ENCODE measurements at regions not wholly inside any gene's neighbourhood (a gene's known extent, or its start where the extent isn't known, plus 50 kb on each side); places are given as distances from the start of the nearest gene placed in this dataset.

GRCh38 chr6:66065313-66065712 is 358.3 kb upstream of the EYS start:
- Mint-ChIP-seq H3K27ac (no peak overlapping the region), H3K4me3 (no peak overlapping the region), H3K36me3 (ENCODE audit: low read depth) (no peaks in the 10 kb centered on the region), H3K27me3 (no peaks in the 10 kb centered on the region), H3K4me1 (ENCODE audit: low read depth) (no peaks in the 10 kb centered on the region), H3K9me3 (peaks cover 23% of the 10 kb centered on the region)
- intact Hi-C loops (cut with micrococcal nuclease) = no loop called here

DNA sequence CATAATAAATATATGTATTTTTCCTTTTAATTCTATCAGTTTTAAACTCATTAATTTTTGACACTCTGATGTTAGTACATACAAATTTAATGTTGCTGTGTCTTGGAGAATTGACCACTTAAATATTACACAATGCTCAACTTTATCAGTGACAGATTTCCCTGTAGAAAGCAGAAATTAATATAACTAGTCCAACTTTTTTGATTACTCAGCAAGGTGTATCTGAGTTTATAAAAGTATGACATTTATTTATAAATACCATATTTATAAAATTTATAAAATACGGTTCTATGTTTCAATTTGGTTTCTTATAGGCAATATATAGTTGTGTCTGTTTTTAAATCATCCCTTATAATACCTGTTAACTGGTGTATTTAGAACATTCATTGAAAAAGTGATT is 350.0 kb upstream of the EYS start:
- no peak overlapping the region for H3K27ac Mint-ChIP-seq
- no peaks in the 10 kb centered on the region for H3K27me3 Mint-ChIP-seq
- no peak overlapping the region for H3K4me3 Mint-ChIP-seq
- H3K4me1 Mint-ChIP-seq (ENCODE audit: low read depth) = no peaks in the 10 kb centered on the region
- no peaks in the 10 kb centered on the region for H3K36me3 Mint-ChIP-seq (ENCODE audit: low read depth)
- intact Hi-C loops (cut with micrococcal nuclease) = no loop called here
- H3K9me3 Mint-ChIP-seq = no peaks in the 10 kb centered on the region

DNA sequence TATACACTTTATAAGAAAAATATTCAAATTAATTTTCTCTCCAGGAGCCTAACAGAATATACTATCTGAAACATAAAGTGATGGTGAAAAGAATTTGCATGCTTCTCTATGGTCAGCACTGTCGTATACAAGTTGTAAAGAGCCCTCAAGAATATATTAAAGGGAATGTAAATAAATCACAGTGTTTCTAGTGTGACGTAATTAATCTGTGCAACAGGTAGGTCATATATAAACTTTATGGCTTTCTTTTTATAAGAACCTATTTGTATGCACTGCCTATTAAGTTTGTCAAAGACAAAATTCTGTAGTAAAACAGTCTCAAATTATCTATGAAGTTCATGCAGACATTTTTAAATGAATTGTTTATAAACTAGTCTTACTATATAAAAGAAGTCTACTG is 347.9 kb upstream of the EYS start:
- no peaks in the 10 kb centered on the region for H3K36me3 Mint-ChIP-seq (ENCODE audit: low read depth)
- no peak overlapping the region for H3K4me3 Mint-ChIP-seq
- intact Hi-C loops (cut with micrococcal nuclease) = no loop called here
- H3K27ac Mint-ChIP-seq = no peak overlapping the region
- H3K9me3 Mint-ChIP-seq = no peaks in the 10 kb centered on the region
- H3K27me3 Mint-ChIP-seq = no peaks in the 10 kb centered on the region
- H3K4me1 Mint-ChIP-seq (ENCODE audit: low read depth) = no peaks in the 10 kb centered on the region

DNA sequence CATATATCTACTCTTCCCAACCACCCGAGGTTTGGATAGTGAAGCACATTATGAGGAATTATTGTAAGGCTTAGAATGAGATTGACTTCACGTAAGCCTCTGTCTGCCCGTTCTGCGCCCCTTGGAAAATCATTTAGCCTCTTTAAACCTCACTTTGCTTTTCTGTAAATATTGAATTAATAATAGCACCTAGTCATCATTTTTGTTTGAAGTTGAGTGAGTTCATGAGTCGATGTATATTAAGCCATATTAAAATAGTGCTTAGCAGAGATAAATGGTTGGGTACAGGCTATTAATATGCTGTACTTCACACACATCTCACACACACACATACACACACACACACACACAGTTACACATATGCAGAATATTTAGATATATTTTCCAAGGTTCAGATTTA is 344.8 kb upstream of the EYS start:
- no peak overlapping the region for H3K4me3 Mint-ChIP-seq
- H3K4me1 Mint-ChIP-seq (ENCODE audit: low read depth) = no peaks in the 10 kb centered on the region
- intact Hi-C loops (cut with micrococcal nuclease) = no loop called here
- H3K36me3 Mint-ChIP-seq (ENCODE audit: low read depth) = no peaks in the 10 kb centered on the region
- H3K9me3 Mint-ChIP-seq = no peaks in the 10 kb centered on the region
- H3K27me3 Mint-ChIP-seq = no peaks in the 10 kb centered on the region
- no peak overlapping the region for H3K27ac Mint-ChIP-seq

DNA sequence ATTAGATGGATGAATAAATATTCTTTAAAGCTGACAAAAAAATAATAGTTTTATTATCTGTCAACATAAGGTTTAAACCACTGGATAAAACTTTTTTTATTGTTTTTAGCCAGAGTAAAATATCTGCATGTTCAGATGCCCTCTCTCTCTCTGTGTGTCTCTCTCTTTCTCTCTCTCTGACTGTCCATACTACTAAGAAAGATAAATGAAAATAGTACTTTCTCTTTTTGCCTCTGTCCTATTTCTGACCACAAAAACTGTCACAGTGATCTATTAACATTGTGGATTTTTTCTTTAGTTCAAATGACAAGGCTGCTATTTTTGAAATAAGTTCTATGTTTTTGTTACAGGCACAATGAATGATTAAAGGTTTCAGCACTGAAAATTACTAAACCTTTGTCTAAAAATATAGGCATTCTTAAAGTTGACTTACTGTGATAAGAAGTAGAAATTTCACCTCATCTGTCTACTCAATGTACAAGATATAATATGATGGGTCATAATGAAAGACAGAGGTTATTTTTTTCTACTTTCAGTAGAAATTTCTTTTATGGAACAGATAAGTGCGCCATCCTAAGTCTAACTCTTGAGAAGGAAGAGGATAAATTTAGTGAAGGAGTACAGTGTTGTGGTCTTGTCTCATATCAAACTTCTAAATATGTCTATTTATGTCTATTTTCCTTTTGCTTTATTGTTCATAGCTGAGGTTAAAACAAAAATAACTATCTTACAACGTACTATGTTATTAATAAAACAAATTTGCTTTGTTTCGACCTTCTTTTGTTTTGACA is 341.9 kb upstream of the EYS start:
- peaks cover 9% of the 10 kb centered on the region for H3K9me3 Mint-ChIP-seq
- no peak overlapping the region for H3K27ac Mint-ChIP-seq
- H3K27me3 Mint-ChIP-seq = no peaks in the 10 kb centered on the region
- H3K4me3 Mint-ChIP-seq = no peak overlapping the region
- intact Hi-C loops (cut with micrococcal nuclease) = no loop called here
- H3K4me1 Mint-ChIP-seq (ENCODE audit: low read depth) = no peaks in the 10 kb centered on the region
- H3K36me3 Mint-ChIP-seq (ENCODE audit: low read depth) = no peaks in the 10 kb centered on the region

- peaks cover 13% of the 10 kb centered on the region for H3K9me3 Mint-ChIP-seq
- intact Hi-C loops (cut with micrococcal nuclease) = no loop called here
- no peaks in the 10 kb centered on the region for H3K27me3 Mint-ChIP-seq
- H3K4me3 Mint-ChIP-seq = no peak overlapping the region
- H3K36me3 Mint-ChIP-seq (ENCODE audit: low read depth) = no peaks in the 10 kb centered on the region
- no peak overlapping the region for H3K27ac Mint-ChIP-seq
- no peaks in the 10 kb centered on the region for H3K4me1 Mint-ChIP-seq (ENCODE audit: low read depth)
Measured at GRCh38 chr6:66032626-66033025, 325.6 kb upstream of the EYS start.

DNA sequence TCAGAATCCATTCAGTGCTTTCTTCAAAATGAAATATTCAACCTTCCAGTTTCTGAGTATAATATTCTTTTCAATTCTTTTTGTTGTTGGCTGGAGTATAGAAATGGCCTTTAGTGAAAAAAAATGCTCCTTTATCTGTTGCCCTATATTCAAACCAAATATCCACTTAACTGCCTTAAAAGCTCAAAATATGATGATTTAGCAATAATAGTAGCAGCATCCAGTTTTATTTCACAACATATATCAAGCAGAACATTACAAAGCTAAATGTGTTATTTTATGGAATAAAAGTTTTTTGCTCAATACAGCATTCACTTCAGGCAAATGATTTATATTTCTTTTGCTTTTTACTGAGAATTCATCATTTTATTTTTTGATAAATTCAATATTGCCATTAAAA is 322.4 kb upstream of the EYS start:
- no peak overlapping the region for H3K4me3 Mint-ChIP-seq
- peaks cover 6% of the 10 kb centered on the region for H3K9me3 Mint-ChIP-seq
- no peaks in the 10 kb centered on the region for H3K27me3 Mint-ChIP-seq
- no peaks in the 10 kb centered on the region for H3K36me3 Mint-ChIP-seq (ENCODE audit: low read depth)
- H3K4me1 Mint-ChIP-seq (ENCODE audit: low read depth) = no peaks in the 10 kb centered on the region
- intact Hi-C loops (cut with micrococcal nuclease) = no loop called here
- no peak overlapping the region for H3K27ac Mint-ChIP-seq

- intact Hi-C loops (cut with micrococcal nuclease) = no loop called here
- H3K4me1 Mint-ChIP-seq (ENCODE audit: low read depth) = no peaks in the 10 kb centered on the region
- H3K36me3 Mint-ChIP-seq (ENCODE audit: low read depth) = no peaks in the 10 kb centered on the region
- H3K9me3 Mint-ChIP-seq = peaks cover 9% of the 10 kb centered on the region
- H3K4me3 Mint-ChIP-seq = no peak overlapping the region
- no peaks in the 10 kb centered on the region for H3K27me3 Mint-ChIP-seq
- no peak overlapping the region for H3K27ac Mint-ChIP-seq
Measured at GRCh38 chr6:65999288-65999791, 292.3 kb upstream of the EYS start.

GRCh38 chr6:65998544-65998943 is 291.5 kb upstream of the EYS start:
- intact Hi-C loops (cut with micrococcal nuclease) = no loop called here
- H3K36me3 Mint-ChIP-seq (ENCODE audit: low read depth) = no peaks in the 10 kb centered on the region
- no peaks in the 10 kb centered on the region for H3K4me1 Mint-ChIP-seq (ENCODE audit: low read depth)
- no peak overlapping the region for H3K27ac Mint-ChIP-seq
- peaks cover 9% of the 10 kb centered on the region for H3K9me3 Mint-ChIP-seq
- H3K4me3 Mint-ChIP-seq = no peak overlapping the region
- no peaks in the 10 kb centered on the region for H3K27me3 Mint-ChIP-seq

- Mint-ChIP-seq H3K4me3 (no peak overlapping the region), H3K27me3 (no peaks in the 10 kb centered on the region), H3K27ac (no peak overlapping the region), H3K36me3 (ENCODE audit: low read depth) (no peaks in the 10 kb centered on the region), H3K9me3 (peaks cover 9% of the 10 kb centered on the region), H3K4me1 (ENCODE audit: low read depth) (no peaks in the 10 kb centered on the region)
- intact Hi-C loops (cut with micrococcal nuclease) = no loop called here
Measured at GRCh38 chr6:65997539-65997938, 290.5 kb upstream of the EYS start.

DNA sequence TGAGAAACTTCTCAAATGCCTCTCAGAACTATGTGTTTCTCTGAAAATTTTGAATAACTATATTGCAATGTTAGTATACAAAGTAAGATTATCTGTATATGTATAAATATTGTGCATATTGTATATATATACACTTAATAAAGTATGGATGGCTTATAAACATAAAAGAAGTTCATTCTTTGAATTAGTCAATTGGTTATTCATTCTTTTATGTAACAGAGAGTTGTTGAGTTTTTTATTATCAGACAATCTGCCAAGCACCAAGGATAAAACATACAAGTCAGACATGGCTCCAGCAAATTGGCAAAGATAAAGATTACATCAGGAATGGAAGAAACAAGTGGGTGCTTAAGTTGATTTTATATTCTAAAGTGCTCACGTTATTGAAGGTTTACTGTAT is 289.1 kb upstream of the EYS start:
- Mint-ChIP-seq H3K36me3 (ENCODE audit: low read depth) (no peaks in the 10 kb centered on the region), H3K27ac (no peak overlapping the region), H3K27me3 (no peaks in the 10 kb centered on the region), H3K4me3 (no peak overlapping the region), H3K4me1 (ENCODE audit: low read depth) (no peaks in the 10 kb centered on the region), H3K9me3 (peaks cover 9% of the 10 kb centered on the region)
- intact Hi-C loops (cut with micrococcal nuclease) = no loop called here

- intact Hi-C loops (cut with micrococcal nuclease) = no loop called here
- Mint-ChIP-seq H3K4me3 (no peak overlapping the region), H3K27ac (no peak overlapping the region), H3K36me3 (ENCODE audit: low read depth) (no peaks in the 10 kb centered on the region), H3K27me3 (no peaks in the 10 kb centered on the region), H3K4me1 (ENCODE audit: low read depth) (no peaks in the 10 kb centered on the region), H3K9me3 (peaks cover 39% of the 10 kb centered on the region)
Measured at GRCh38 chr6:65989676-65990075, 282.6 kb upstream of the EYS start.

GRCh38 chr6:65988006-65988405 is 281.0 kb upstream of the EYS start:
- Mint-ChIP-seq H3K27ac (no peak overlapping the region), H3K9me3 (peaks cover 43% of the 10 kb centered on the region), H3K4me1 (ENCODE audit: low read depth) (no peaks in the 10 kb centered on the region), H3K27me3 (no peaks in the 10 kb centered on the region), H3K36me3 (ENCODE audit: low read depth) (no peaks in the 10 kb centered on the region), H3K4me3 (no peak overlapping the region)
- intact Hi-C loops (cut with micrococcal nuclease) = no loop called here

DNA sequence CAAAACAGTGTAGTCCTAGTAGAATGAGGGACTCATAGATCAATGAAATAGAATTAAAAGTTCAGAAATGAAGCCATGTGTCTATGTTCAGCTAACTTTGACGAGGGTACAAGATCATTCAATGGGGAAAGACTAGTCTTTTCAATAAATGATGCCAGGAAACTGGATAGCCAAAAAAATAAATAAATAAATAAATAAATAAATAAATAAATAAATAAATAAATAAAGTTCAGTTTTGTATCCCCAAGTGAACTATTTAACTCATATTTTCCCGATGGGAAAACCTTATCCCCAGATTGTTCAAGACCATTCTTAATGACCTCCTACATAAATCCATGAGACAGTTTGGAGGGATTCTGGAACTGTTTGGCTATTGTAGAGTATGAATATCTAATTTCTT is 277.1 kb upstream of the EYS start:
- no peaks in the 10 kb centered on the region for H3K4me1 Mint-ChIP-seq (ENCODE audit: low read depth)
- intact Hi-C loops (cut with micrococcal nuclease) = no loop called here
- no peak overlapping the region for H3K4me3 Mint-ChIP-seq
- H3K27ac Mint-ChIP-seq = no peak overlapping the region
- H3K27me3 Mint-ChIP-seq = no peaks in the 10 kb centered on the region
- no peaks in the 10 kb centered on the region for H3K36me3 Mint-ChIP-seq (ENCODE audit: low read depth)
- H3K9me3 Mint-ChIP-seq = peaks cover 61% of the 10 kb centered on the region

DNA sequence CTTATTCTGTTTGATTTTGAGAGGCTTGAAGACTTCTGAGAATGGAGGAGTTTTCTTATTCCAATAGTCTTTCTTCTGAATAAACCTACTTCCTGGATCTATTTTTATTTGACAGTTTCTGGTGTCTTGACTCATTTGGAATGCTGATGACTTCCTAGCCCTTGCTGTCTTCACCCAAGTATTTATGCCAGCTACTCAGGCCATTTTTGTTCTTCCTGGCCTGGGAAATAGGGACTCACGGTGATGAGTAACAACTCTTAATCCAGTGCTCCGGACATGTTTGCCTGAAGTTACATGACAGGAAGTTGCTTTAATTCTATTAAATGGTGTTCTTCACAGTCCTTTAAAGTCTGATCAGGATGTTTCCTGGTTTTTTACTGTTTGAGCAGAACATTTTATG is 272.1 kb upstream of the EYS start:
- H3K27ac Mint-ChIP-seq = no peak overlapping the region
- no peaks in the 10 kb centered on the region for H3K36me3 Mint-ChIP-seq (ENCODE audit: low read depth)
- H3K4me3 Mint-ChIP-seq = no peak overlapping the region
- intact Hi-C loops (cut with micrococcal nuclease) = no loop called here
- H3K4me1 Mint-ChIP-seq (ENCODE audit: low read depth) = no peaks in the 10 kb centered on the region
- no peaks in the 10 kb centered on the region for H3K27me3 Mint-ChIP-seq
- peaks cover 50% of the 10 kb centered on the region for H3K9me3 Mint-ChIP-seq
